ENCODE measurements at regions not wholly inside any gene's neighbourhood (a gene's known extent, or its start where the extent isn't known, plus 50 kb on each side); places are given as distances from the start of the nearest gene placed in this dataset.

- DNase-seq (ENCODE audit: low spot score) = no peak
Observed at GRCh38 chr18:30527917-30528316, 514.6 kb downstream of the DSC3 start.

GRCh38 chr18:30527226-30527625 is 515.3 kb downstream of the DSC3 start:
- DNase-seq (ENCODE audit: low spot score) = no peak

- no peak for DNase-seq (ENCODE audit: low spot score)
Observed at GRCh38 chr18:30522288-30522929, 520.1 kb downstream of the DSC3 start.

- no peak for DNase-seq (ENCODE audit: low spot score)
Observed at GRCh38 chr18:30514059-30514458, 528.5 kb downstream of the DSC3 start.

GRCh38 chr18:30512872-30513271 is 529.7 kb downstream of the DSC3 start:
- no peak for DNase-seq (ENCODE audit: low spot score)

- no peak for DNase-seq (ENCODE audit: low spot score)
Observed at GRCh38 chr18:30510882-30511281, 531.7 kb downstream of the DSC3 start.

- no peak for DNase-seq (ENCODE audit: low spot score)
Observed at GRCh38 chr18:30501594-30501993, 540.9 kb downstream of the DSC3 start.

GRCh38 chr18:30500240-30500945 is 542.1 kb downstream of the DSC3 start:
- no peak for DNase-seq (ENCODE audit: low spot score)

- no peak for DNase-seq (ENCODE audit: low spot score)
Observed at GRCh38 chr18:30499721-30500120, 542.8 kb downstream of the DSC3 start.

GRCh38 chr18:30492552-30493129 is 549.9 kb downstream of the DSC3 start:
- no peak for DNase-seq (ENCODE audit: low spot score)

- no peak for DNase-seq (ENCODE audit: low spot score)
Observed at GRCh38 chr18:30491815-30492551, 550.6 kb downstream of the DSC3 start.

GRCh38 chr18:30489890-30490643 is 552.5 kb downstream of the DSC3 start:
- DNase-seq (ENCODE audit: low spot score) = no peak

GRCh38 chr18:30487962-30488361 is 554.6 kb downstream of the DSC3 start:
- DNase-seq (ENCODE audit: low spot score) = no peak

GRCh38 chr18:30486856-30487255 is 555.7 kb downstream of the DSC3 start:
- DNase-seq (ENCODE audit: low spot score) = peak; percentile 14

GRCh38 chr18:30485078-30485477 is 557.5 kb downstream of the DSC3 start:
- peak; percentile 2 for DNase-seq (ENCODE audit: low spot score)

GRCh38 chr18:30481871-30482270 is 560.7 kb downstream of the DSC3 start:
- no peak for DNase-seq (ENCODE audit: low spot score)

GRCh38 chr18:30469091-30469490 is 573.5 kb downstream of the DSC3 start:
- DNase-seq (ENCODE audit: low spot score) = no peak

- no peak for DNase-seq (ENCODE audit: low spot score)
Observed at GRCh38 chr18:30465096-30465495, 577.4 kb downstream of the DSC3 start.

- no peak for DNase-seq (ENCODE audit: low spot score)
Observed at GRCh38 chr18:30457156-30457555, 585.4 kb downstream of the DSC3 start.

- DNase-seq (ENCODE audit: low spot score) = no peak
Observed at GRCh38 chr18:30455741-30456140, 586.8 kb downstream of the DSC3 start.

GRCh38 chr18:30454920-30455319 is 587.6 kb downstream of the DSC3 start:
- no peak for DNase-seq (ENCODE audit: low spot score)

- DNase-seq (ENCODE audit: low spot score) = peak; percentile 3
Observed at GRCh38 chr18:30451981-30452380, 590.6 kb downstream of the DSC3 start.

Data from GM03348 (cell line).